SW 1271 (cell line): ENCODE measurements at regions not wholly inside any gene's neighbourhood (a gene's known extent, or its start where the extent isn't known, plus 50 kb on each side); places are given as distances from the start of the nearest gene placed in this dataset.
"Not testable (repeated sequence)": the region's sequence is repeated elsewhere in the genome, so short reads cannot be mapped to it uniquely, and the experiment has no call there.

Experiments
- DNase-seq, 2 experiments: peaks; one replicate each; lab custom pipeline; 2025; lab: John Stamatoyannopoulos, UW

DNA sequence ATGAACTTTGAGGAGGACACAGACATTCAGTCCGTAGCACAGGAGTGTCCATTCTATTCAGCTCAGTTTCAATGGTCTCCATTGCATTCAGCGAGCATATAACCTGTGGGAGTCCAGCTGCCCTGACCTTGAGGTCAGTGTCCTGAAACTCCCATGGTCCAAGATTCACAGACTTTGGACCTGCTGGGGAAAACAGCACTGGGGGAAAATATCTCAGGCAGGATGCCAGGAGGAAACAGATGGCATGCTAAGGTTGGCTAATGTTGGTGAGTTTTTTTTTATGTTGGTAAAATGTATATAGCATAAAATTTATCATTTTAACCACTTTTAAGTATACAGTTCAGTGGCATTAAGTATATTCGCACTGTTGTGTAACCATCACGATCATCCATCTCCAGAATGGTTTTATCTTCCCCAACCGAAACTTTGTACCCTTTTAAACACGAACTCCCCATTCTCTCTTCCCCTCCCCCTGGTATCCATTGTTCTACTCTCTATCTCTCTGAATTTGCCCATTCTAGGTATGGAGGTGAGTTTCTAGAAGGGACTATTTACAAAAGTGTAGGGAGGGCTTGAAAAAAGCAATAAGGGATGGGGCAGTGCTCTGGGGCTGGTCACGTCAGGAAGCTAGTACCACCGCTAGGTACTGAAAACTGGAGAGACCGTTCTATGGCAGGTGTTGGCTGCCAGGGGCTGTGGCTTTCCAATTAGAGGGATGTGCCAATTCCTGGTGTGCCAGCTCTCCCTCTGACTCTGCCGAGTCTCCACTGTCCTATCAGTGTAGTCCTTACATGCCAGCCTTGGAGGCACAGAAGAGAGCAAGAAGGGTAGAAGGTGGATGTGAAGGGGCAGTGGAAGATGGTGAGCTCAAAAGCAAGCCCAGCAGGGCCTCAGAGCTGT lies 85.3 kb downstream of the FOXD2 start:
- DNase-seq: no peak

DNA sequence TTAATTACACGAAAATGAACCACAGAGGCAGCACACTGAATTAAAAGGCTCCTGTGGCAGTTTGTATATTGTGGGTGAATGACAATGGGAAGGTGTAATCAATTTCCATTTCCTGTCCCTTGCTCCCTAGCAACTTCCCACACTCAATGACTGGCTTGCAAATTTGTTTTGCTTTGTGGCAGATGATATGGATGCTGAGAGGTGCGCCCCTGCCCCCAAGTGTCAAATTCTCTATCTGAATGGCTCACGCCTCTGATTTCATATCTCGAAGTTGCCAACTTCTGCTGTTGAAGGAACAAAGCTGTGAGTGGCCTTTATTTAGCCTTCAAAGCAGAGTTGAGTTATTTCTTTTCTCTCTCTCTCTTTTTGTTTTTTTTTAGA lies 86.0 kb downstream of the FOXD2 start:
- no peak for DNase-seq

DNA sequence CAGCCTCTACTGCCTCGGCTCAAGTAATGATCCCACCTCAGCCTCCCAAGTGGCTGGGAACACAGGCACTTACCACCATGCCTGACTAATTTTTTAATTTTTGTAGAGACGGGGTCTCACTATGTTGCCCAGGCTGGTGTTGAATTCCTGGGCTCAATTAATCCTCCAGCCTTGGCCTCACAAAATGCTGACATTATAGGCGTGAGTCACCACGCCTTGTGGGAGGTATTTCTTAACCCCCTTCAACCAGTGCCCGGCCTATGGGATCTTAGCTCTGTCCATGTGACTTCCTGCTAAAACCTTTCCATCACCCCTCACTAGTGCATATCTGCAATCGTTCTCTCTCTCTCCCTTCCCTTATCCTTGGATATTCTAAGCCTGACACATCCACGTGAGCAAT lies 86.4 kb downstream of the FOXD2 start:
- DNase-seq: no peak

- no peak for DNase-seq
Observed at GRCh38 chr1:47527653-47528272, 89.9 kb downstream of the FOXD2 start.

- no peak for DNase-seq
Observed at GRCh38 chr1:47529520-47530098, 91.8 kb downstream of the FOXD2 start.

DNA sequence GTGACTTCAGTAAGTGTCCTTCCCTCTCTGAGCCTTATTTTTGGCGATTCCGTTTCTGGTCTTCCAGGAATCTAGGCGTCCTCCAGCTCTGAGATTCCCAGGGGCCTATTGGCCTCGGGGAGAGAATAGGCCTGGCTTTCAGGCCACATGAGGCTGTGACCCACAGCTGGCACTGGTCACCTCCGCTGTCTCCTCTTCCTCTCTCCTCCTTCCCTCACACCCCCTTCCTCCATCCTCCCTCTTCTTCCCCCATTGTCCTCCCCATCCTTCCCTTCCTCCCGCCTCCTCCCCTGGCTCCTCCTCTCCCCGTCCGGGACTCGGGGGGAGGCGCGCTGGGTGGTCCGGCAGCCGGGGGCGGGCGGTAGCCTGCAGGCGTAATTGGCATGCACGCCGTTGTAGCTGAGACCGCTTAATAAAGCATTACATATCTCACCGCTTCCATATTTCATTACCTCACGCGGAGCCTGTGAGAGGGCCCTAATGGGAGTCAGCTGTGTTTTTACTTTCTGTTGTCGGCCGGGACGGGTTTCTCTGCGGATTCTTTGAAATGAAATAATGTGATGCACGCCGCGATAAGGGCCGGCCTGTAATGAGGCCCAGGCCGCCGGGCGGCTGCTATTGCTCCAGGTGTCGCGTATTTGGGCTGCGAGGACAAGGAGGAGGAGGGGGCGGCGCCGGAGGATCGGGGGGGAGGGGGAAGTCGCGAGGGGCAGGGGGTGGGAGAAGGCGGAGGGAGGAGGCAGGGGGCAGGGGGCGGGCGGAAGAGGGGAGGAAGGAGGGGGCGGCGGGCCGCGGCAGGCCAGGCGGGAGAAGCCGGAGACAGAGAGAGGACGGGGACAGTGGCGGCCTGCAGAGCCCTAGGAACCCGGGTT lies 95.3 kb downstream of the FOXD2 start:
- DNase-seq: no peak

DNA sequence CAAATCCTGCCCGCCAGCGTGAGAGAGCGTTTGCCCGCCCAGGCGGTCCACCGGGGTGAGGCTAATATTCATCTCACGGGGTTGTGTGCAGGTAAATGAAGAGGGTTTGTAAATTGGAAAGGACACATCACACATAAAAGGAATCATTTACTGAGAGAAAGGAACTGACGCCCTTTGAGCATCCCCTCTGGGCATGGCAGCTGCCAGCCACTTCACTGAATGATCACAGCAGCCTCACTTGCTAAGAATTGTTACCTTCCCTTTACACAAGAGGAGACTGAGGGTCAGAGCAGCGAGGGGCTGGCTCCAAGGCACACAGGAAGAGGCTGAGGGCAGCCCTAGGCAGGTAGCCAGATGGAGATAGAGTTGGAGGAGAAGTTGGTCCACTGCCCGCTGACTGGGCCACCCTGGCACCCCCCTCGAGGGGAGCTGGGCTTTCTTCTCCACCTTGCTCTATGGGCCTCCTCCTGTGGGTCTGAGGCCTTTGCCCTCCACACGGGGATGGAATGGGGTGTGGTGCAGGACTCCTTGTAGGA lies 96.0 kb downstream of the FOXD2 start:
- no peak for DNase-seq

- no peak for DNase-seq
Observed at GRCh38 chr1:47534436-47534835, 96.6 kb downstream of the FOXD2 start.

- DNase-seq: no peak
Observed at GRCh38 chr1:47536646-47537118, 98.8 kb downstream of the FOXD2 start.

DNA sequence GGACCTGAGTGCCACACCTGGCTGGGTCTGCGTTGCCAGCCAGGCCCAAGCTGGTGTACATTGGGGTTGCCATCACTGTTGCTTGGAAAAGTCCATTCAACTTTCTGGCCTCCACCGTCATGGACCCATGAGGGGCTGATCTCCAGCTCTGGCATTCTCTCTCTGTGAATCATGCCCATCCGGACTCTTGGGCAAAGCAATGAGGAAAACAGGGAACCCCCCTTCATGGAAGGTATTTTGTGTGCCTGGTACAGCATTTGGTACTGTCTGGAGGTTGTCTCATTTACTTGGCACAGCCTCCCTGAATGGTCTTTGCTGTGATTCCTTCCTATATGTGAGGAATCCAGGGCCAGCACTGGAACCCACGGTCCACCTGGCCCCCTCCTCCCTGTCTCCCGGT lies 99.4 kb downstream of the FOXD2 start:
- no peak for DNase-seq

GRCh38 chr1:47537966-47538365 lies 100.1 kb downstream of the FOXD2 start:
- no peak for DNase-seq

DNA sequence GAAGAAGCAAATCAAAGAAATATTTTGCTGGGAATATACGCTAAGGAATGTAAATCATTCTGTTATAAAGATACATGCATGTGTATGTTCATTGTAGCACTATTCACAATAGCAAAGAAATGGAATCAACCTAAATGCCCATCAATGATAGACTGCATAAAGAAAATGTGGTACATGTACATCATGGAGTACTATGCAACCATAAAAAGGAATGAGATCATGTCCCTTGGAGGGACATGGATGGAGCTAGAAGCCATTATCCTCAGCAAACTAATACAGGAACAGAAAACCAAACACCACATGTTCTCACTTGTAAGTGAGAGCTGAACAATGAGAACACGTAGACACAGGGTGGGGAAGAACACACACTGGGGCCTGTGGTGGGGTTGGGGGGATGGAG lies 100.7 kb downstream of the FOXD2 start:
- DNase-seq: not testable (repeated sequence)

DNA sequence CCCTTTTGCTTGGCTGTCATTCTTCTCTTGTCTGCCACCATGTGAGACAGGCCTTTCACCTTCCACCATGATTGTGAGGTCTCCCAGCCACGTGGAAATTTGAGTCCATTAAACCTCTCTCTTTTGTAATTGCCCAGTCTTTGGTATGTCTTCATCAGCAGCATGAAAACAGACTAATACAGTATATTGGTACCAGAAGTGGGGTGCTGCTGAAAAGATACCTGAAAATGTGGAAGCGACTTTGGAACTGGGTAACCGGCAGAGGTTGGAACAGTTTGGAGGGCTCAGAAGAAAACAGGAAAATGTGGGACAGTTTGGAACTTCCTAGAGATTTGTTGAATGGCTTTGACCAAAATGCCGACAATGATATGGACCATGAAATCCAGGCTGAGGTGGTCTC lies 103.9 kb downstream of the FOXD2 start:
- not testable (repeated sequence) for DNase-seq

- not testable (repeated sequence) for DNase-seq
Observed at GRCh38 chr1:47543089-47543488, 105.2 kb downstream of the FOXD2 start.

DNA sequence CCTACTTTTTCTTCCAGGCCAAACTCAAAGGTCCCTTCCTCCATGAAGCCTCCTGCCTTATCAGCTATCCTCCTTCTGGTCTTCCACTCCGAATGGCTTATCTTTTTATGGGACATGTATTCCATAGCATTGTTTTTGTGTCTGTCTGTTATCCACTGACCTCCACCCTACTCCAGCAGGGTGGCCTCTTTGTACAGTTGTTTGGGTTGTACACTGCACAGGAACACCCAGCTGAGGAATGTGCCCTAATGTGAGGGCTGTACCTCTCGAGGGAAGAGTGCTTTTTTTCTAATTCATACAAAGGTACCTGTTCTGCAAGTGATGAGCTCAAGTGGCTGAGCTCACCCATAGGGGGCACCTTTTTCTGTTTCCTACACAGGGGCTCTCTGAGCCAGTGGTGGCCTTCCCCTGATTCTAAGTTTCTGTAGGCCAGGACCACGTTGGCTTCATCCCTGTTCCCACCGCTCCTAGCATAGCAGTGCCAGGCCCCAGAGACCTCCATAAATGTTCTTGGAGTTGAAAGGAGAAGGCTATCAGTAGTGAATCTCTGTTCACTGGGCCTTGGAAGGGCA lies 108.2 kb downstream of the FOXD2 start:
- no peak for DNase-seq

DNA sequence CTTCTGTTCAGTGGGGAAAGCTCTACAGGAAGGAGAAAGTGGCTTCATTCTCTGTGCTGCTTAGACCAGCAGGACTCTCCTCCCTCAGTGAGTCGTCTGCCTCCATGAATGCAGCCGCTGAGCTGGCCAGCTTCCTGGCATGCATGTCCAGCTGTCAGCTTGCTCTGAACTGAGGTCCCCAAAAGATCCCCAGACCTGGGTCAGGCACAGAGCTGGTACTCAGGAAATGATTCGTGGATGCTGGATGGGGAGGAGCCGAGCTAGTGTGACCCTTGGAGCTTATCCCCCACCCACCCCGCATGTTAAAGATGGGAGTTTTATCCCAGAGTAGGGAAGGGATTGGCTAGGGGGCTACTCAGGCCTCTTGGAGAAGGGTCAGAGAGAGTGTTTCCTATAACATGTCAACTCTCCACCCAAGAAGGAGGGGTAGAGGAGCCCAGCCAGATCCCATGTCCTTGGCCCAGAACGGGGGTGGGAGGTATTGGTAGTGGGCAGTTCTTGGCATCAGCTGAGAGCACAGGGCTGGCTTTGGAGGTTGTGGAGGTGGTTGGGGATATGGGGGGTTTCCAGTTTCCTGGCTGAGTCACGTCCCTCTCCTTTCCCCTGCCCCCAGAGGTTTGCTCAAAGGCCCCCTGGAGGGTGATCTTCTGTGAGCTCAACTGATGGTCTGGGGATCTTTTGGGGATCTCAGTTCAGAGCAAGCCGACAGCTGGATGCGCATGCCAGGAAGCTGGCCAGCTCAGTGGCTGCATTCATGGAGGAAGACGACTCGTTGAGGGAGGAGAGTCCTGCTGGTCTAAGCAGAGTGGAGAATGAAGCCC lies 110.1 kb downstream of the FOXD2 start:
- no peak for DNase-seq

- DNase-seq: no peak
Observed at GRCh38 chr1:47548637-47549036, 110.8 kb downstream of the FOXD2 start.

GRCh38 chr1:47549532-47549931 lies 111.7 kb downstream of the FOXD2 start:
- DNase-seq: no peak

DNA sequence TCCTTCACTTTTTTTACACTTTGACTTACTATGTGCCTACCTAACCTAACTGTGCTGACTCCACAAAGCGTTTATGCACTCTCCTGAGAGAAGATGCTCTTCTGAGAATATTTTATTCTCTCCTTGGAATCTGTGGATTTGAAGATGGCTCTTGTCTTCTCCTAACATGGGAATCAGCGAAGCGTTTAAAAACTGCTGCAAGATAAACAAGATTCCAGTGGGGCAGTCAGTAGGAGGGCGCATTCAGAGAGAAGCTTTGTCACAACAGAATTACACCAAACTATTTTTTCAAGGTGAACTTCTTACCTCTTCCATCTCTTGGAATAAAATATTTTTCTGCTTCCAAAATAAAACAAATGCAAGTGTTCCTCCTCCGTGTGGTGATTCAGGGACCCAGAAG lies 113.1 kb downstream of the FOXD2 start:
- DNase-seq: no peak

DNA sequence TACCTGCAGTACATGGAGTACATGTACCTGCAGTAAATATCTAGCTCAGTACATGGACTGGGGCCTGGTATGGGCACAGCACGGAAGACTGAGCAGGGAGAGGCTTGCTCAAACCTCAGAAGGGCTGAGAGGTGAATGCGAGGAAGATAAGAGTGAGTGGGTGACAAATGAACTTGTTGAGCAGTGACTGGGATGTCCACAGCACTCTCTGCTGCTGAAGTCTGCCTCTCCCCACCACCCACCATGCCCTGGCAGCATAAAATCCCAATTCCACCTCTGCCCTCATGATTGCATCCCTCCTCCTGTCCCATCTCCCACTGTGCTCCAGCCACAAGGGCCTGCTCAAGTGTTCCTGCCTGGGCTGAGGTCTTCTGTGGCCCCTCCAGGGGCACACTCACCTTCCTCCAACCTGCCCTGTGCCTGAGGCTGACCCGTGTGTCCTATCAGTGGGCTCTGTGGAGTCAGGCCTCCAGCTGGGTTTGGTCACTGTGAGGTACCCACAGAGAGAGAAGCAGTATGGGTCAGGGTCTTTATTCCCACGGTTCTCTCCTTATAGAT lies 114.2 kb downstream of the FOXD2 start:
- no peak for DNase-seq
